Epithelial cell of esophagus (primary cell): ENCODE measurements at regions not wholly inside any gene's neighbourhood (a gene's known extent, or its start where the extent isn't known, plus 50 kb on each side); places are given as distances from the start of the nearest gene placed in this dataset.

Experiments used
- DNase-seq: peaks from one replicate; pipeline ENCODE4 v3.0.0; 2010; ENCODE audit warnings: low read depth
- H3K4me3 ChIP-seq: 2 replicates; pipeline ENCODE4 v1.5.1; 2011; ENCODE audit warnings: mild to moderate bottlenecking, low read length, control low read depth
- TF ChIP-seq, protein P1 (sequence below): IDR thresholded peaks from 2 replicates; pipeline ENCODE4 v1.5.1; 2011; ENCODE audit warnings: low read depth, mild to moderate bottlenecking, low read length, control low read depth, inconsistent platforms; ENCODE audit not compliant: insufficient read depth; ENCODE audit errors: missing control alignments

DNA sequence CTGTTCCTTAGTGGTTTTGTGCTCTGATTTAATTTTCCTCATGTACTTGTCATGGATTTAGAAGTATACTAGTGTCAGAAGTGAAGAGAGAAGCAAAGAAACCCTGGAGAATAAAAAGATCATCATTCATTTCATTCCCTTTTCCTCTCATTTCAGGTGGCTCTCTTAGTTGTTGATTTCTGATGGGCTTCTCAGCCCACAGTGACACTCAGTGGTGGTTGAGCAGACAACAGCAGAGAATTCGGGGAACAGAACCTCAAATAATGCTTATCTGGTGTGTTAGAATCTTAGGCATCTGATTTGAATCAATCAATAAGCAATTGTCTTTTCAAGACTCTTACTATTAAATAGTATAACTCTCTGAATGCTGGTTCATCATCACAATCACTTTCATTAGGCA lies 1289.4 kb downstream of the FAM181B start:
- TF ChIP-seq, protein P1, sequence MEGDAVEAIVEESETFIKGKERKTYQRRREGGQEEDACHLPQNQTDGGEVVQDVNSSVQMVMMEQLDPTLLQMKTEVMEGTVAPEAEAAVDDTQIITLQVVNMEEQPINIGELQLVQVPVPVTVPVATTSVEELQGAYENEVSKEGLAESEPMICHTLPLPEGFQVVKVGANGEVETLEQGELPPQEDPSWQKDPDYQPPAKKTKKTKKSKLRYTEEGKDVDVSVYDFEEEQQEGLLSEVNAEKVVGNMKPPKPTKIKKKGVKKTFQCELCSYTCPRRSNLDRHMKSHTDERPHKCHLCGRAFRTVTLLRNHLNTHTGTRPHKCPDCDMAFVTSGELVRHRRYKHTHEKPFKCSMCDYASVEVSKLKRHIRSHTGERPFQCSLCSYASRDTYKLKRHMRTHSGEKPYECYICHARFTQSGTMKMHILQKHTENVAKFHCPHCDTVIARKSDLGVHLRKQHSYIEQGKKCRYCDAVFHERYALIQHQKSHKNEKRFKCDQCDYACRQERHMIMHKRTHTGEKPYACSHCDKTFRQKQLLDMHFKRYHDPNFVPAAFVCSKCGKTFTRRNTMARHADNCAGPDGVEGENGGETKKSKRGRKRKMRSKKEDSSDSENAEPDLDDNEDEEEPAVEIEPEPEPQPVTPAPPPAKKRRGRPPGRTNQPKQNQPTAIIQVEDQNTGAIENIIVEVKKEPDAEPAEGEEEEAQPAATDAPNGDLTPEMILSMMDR, result peak; percentile 13
- H3K4me3 ChIP-seq, result no peak overlapping the region
- no peak for DNase-seq

GRCh38 chr11:81432333-81432732 lies 1301.3 kb downstream of the FAM181B start:
- peak; percentile 54 for DNase-seq
- TF ChIP-seq, protein P1, result no peak
- H3K4me3 ChIP-seq, result no peak overlapping the region

DNA sequence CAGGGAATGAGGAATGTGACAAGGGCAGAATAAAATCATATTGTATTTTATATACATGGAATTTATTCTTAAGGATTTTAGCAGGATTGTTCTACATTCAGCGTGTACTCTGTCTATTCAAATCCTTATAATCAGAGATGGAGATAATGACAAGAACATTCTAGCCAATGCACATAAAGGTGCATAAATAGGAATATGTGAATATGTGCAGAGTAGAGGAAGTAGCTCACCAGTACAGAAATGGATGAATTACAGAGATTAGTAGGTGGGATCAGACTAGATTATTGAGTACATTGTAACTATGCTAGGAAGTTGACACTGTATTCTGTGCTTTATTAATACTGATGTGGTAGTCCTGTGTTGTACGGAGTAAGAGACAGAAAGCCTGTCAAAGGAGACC lies 1308.8 kb downstream of the FAM181B start:
- TF ChIP-seq, protein P1, result no peak
- no peak overlapping the region for H3K4me3 ChIP-seq
- DNase-seq, result no peak

DNA sequence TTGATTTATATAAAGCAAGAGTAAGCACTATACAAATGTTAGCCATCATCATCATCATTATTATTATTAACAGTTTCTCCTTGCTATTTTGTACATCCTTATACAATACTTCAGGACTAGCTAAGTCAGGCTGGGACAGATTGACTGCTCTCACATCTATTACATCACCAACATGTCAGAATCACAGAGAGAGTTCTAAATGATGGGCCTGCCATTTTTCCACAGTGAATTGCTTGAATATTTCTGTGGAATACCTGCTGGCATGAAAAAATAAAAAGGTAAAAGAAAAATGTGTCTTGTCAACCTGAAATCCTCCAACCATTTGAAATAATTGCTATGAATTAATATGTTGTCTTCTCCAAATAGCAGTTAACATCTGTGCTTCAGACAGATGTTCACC lies 1311.3 kb downstream of the FAM181B start:
- DNase-seq, result no peak
- no peak overlapping the region for H3K4me3 ChIP-seq
- TF ChIP-seq, protein P1, result no peak

GRCh38 chr11:81421251-81421860 lies 1312.3 kb downstream of the FAM181B start:
- H3K4me3 ChIP-seq, result no peak overlapping the region
- no peak for DNase-seq
- TF ChIP-seq, protein P1, result no peak

DNA sequence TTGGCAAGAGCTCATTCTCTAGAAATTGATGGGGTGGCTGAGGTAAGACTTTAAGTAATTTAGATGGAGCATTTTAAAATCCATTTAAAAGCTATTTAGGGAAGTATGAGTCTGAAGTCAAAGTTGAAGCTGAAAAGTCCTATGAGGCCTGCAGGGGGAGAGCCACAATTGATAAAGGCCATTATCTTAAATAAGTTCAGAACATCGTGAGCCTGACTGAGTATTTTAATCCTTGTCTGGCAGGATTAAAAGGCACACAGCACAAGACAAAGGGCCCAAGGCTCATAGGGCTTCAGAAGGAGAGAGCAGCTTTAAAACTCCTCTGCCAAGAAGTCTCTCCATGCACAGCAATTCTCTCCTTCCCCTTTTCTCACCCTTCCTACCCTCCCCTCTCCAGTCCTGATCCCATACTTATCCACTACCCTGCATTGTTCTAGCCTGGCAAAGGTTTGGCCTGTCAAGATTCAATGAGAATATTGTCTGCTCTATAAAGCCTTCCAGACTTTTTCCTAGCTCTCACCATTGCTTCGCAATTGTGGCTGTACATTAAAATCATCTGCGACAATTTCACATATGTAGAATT lies 1312.9 kb downstream of the FAM181B start:
- H3K4me3 ChIP-seq, result no peak overlapping the region
- DNase-seq, result peak; percentile 2
- TF ChIP-seq, protein P1, result peak; percentile 6

- TF ChIP-seq, protein P1, result no peak
- no peak for DNase-seq
- no peak overlapping the region for H3K4me3 ChIP-seq
These were observed 1336.3 kb downstream of the FAM181B start for GRCh38 chr11:81397316-81397715.
